Neural cell (in vitro differentiated cells): ENCODE measurements at regions not wholly inside any gene's neighbourhood (a gene's known extent, or its start where the extent isn't known, plus 50 kb on each side); places are given as distances from the start of the nearest gene placed in this dataset.

Source experiments
- H2AFZ ChIP-seq: fragments of 200-600, 300-800 bp; sonication (generic), shearing (Covaris generic); 2 replicates; pipeline ENCODE4 v1.6.0; 2014; ENCODE audit warnings: low read depth, mild to moderate bottlenecking, antibody characterized with exemption, low read length, moderate library complexity
- H3F3A ChIP-seq: fragments of 200-600 bp; shearing (Covaris generic); 2 replicates; pipeline ENCODE4 v1.6.1; 2016; ENCODE audit warnings: mild to moderate bottlenecking, moderate library complexity, mixed read lengths, antibody characterized with exemption, low read length; ENCODE audit not compliant: insufficient read depth, poor library complexity, severe bottlenecking
- H3K27ac ChIP-seq: fragments of 200-600, 300-800 bp; sonication (generic), shearing (Covaris generic); 2 replicates; pipeline ENCODE4 v1.5.1; 2014; ENCODE audit warnings: mild to moderate bottlenecking, low read length, moderate library complexity
- H3K27me3 ChIP-seq: fragments of 300-800, 200-600 bp; sonication (generic), shearing (Covaris generic); 2 replicates; pipeline ENCODE4 v1.6.0; 2014; ENCODE audit warnings: mild to moderate bottlenecking, low read depth, low read length, moderate library complexity; ENCODE audit not compliant: insufficient read depth
- H3K36me3 ChIP-seq: fragments of 300-800, 200-600 bp; sonication (generic), shearing (Covaris generic); 2 replicates; pipeline ENCODE4 v1.5.1; 2014; ENCODE audit warnings: mild to moderate bottlenecking, antibody characterized with exemption, low read length, moderate library complexity; ENCODE audit not compliant: insufficient read depth
- H3K4me2 ChIP-seq: fragments of 300-800, 200-600 bp; sonication (generic), shearing (Covaris generic); 2 replicates; pipeline ENCODE4 v1.6.0; 2014; ENCODE audit warnings: mild to moderate bottlenecking, low read length
- H3K4me3 ChIP-seq: fragments of 300-800, 200-600 bp; sonication (generic), shearing (Covaris generic); 2 replicates; pipeline ENCODE4 v1.5.1; 2014; ENCODE audit warnings: mild to moderate bottlenecking, low read length, moderate library complexity
- H3K79me2 ChIP-seq: fragments of 200-600 bp; shearing (Covaris generic); replicated peaks from 2 replicates; pipeline ENCODE4 v1.6.0; 2014; ENCODE audit warnings: mild to moderate bottlenecking, low read length, moderate library complexity; ENCODE audit not compliant: insufficient read depth
- H3K9ac ChIP-seq: fragments of 300-800, 200-600 bp; sonication (generic), shearing (Covaris generic); 2 replicates; pipeline ENCODE4 v1.6.1; 2016; ENCODE audit warnings: mild to moderate bottlenecking, low read length, mixed read lengths
- H3K9me2 ChIP-seq: fragments of 200-600 bp; shearing (Covaris generic); 2 replicates; pipeline ENCODE4 v1.6.1; 2016; ENCODE audit warnings: mild to moderate bottlenecking, low read length, mixed read lengths; ENCODE audit not compliant: insufficient read depth
- H3K9me3 ChIP-seq: fragments of 200-600, 300-800 bp; sonication (generic), shearing (Covaris generic); 2 replicates; pipeline ENCODE4 v1.6.1; 2016; ENCODE audit warnings: mild to moderate bottlenecking, mixed run types, low read length, moderate library complexity, mixed read lengths
- H4K20me1 ChIP-seq: fragments of 200-600 bp; shearing (Covaris generic); 2 replicates; pipeline ENCODE4 v1.6.1; 2016; ENCODE audit warnings: mild to moderate bottlenecking, mixed run types; ENCODE audit not compliant: insufficient read depth
- CTCF ChIP-seq: fragments of 450-650 bp; IDR thresholded peaks from 2 replicates; pipeline ENCODE4 v1.5.1; 2014; ENCODE audit warnings: antibody characterized with exemption, mild to moderate bottlenecking, moderate library complexity; ENCODE audit not compliant: poor library complexity, severe bottlenecking
- EP300 ChIP-seq: fragments of 450-650 bp; conservative IDR thresholded peaks from 2 replicates; pipeline ENCODE4 v1.6.1; 2014; ENCODE audit warnings: antibody characterized with exemption, mild to moderate bottlenecking, moderate library complexity; ENCODE audit not compliant: poor library complexity, severe bottlenecking
- EZH2 ChIP-seq: fragments of 200-600, 300-800 bp; shearing (Covaris generic), sonication (generic); IDR thresholded peaks from 2 replicates; pipeline ENCODE4 v1.6.1; 2014; ENCODE audit warnings: antibody characterized with exemption, low read length, borderline replicate concordance, mild to moderate bottlenecking; ENCODE audit not compliant: insufficient read depth, poor library complexity, severe bottlenecking
- MXI1 ChIP-seq: fragments of 450-650 bp; conservative IDR thresholded peaks from 2 replicates; pipeline ENCODE4 v1.6.1; 2014; ENCODE audit warnings: antibody characterized with exemption, mild to moderate bottlenecking; ENCODE audit not compliant: poor library complexity, severe bottlenecking
- POLR2AphosphoS5 ChIP-seq: IDR thresholded peaks from 2 replicates; pipeline ENCODE4 v1.6.1; 2012
- RAD21 ChIP-seq: fragments of 450-650 bp; conservative IDR thresholded peaks from 2 replicates; pipeline ENCODE4 v1.6.1; 2014; ENCODE audit warnings: antibody characterized with exemption, mild to moderate bottlenecking, moderate library complexity
- REST ChIP-seq: IDR thresholded peaks from 2 replicates; pipeline ENCODE4 v1.6.1; 2012; ENCODE audit warnings: borderline replicate concordance
- SMC3 ChIP-seq: fragments of 450-650 bp; conservative IDR thresholded peaks from 2 replicates; pipeline ENCODE4 v1.6.1; 2014; ENCODE audit warnings: antibody characterized with exemption, mild to moderate bottlenecking, moderate library complexity; ENCODE audit not compliant: poor library complexity
- TAF1 ChIP-seq: IDR thresholded peaks from 2 replicates; pipeline ENCODE4 v1.6.1; 2012; ENCODE audit warnings: low read depth

- Histone ChIP-seq H3K79me2 (no peaks in the 10 kb centered on the region), H3K9me2 (no peaks in the 10 kb centered on the region), H2AFZ (no peak overlapping the region), H3K27ac (no peak overlapping the region), H3K36me3 (no peaks in the 10 kb centered on the region), H3F3A (no peaks in the 10 kb centered on the region), H3K27me3 (no peaks in the 10 kb centered on the region), H3K9ac (no peak overlapping the region), H4K20me1 (no peaks in the 10 kb centered on the region), H3K9me3 (no peaks in the 10 kb centered on the region), H3K4me2 (no peak overlapping the region), H3K4me3 (no peak overlapping the region)
- TF ChIP-seq SMC3 (no peak), TAF1 (no peak), MXI1 (no peak), CTCF (no peak), RAD21 (no peak), POLR2AphosphoS5 (no peak), EZH2 (no peak), REST (no peak), EP300 (no peak)
These were observed 99.5 kb downstream of the ADAMTS15 start for GRCh38 chr11:130547761-130548490.

- H3K9me3 ChIP-seq = no peaks in the 10 kb centered on the region
- H3K79me2 ChIP-seq = no peaks in the 10 kb centered on the region
- H2AFZ ChIP-seq = no peak overlapping the region
- no peaks in the 10 kb centered on the region for H3K36me3 ChIP-seq
- no peaks in the 10 kb centered on the region for H3K9me2 ChIP-seq
- no peak for TF ChIP-seq SMC3
- TF ChIP-seq REST = no peak
- no peak for TF ChIP-seq RAD21
- TF ChIP-seq CTCF = no peak
- TF ChIP-seq EZH2 = no peak
- TF ChIP-seq TAF1 = no peak
- no peak for TF ChIP-seq EP300
- no peak for TF ChIP-seq POLR2AphosphoS5
- TF ChIP-seq MXI1 = no peak
- no peaks in the 10 kb centered on the region for H3K27me3 ChIP-seq
- H3F3A ChIP-seq = no peaks in the 10 kb centered on the region
- H4K20me1 ChIP-seq = no peaks in the 10 kb centered on the region
- no peak overlapping the region for H3K4me2 ChIP-seq
- no peak overlapping the region for H3K9ac ChIP-seq
- no peak overlapping the region for H3K27ac ChIP-seq
- no peak overlapping the region for H3K4me3 ChIP-seq
These were observed 100.0 kb downstream of the ADAMTS15 start for GRCh38 chr11:130548491-130548833.
